ENCODE measurements at regions not wholly inside any gene's neighbourhood (a gene's known extent, or its start where the extent isn't known, plus 50 kb on each side); places are given as distances from the start of the nearest gene placed in this dataset.

DNA sequence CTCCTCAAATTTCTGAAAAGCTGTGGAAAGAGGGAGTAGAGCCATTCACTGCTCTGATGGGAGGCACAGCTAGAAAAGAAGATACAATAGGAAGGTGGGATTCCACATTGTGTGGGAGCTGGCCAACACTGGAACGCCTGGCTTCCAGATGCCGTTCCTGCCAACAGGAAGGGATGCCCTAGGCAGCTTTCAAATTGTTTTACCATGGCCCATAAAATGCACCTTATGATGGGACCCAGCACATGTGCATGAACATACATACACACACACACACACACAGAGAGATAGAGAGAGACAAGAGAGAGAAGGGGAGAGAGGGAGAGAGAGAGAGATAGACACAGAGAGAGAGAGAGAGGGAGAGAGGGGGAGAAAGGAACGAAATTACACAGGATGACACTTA is 86.1 kb upstream of the BZW1 start:
- no peaks in the 10 kb centered on the region for H3K27me3 ChIP-seq (ENCODE audit: control insufficient read depth in 1 of 2, insufficient read depth in 2 of 2, low read length in 2 of 2)
- H3K27ac ChIP-seq (ENCODE audit: low read depth in 2 of 2, low read length in 1 of 2): no peak overlapping the region
- H3K4me3 ChIP-seq (ENCODE audit: low read depth in 1 of 2, low read length in 2 of 2): no peak overlapping the region
- WGBS, 2 donors: 39% methylated on average over 3 of the region's 3 CpGs
- no peaks in the 10 kb centered on the region for H3K4me1 ChIP-seq (ENCODE audit: control insufficient read depth in 2 of 2, insufficient read depth in 2 of 2, low read length in 1 of 2)
- H3K9me3 ChIP-seq (ENCODE audit: control insufficient read depth in 2 of 2, insufficient read depth in 1 of 2, low read depth in 1 of 2, low read length in 1 of 2): no peaks in the 10 kb centered on the region
- H3K36me3 ChIP-seq (ENCODE audit: control insufficient read depth in 2 of 2, insufficient read depth in 2 of 2, low read length in 1 of 2): no peaks in the 10 kb centered on the region

DNA sequence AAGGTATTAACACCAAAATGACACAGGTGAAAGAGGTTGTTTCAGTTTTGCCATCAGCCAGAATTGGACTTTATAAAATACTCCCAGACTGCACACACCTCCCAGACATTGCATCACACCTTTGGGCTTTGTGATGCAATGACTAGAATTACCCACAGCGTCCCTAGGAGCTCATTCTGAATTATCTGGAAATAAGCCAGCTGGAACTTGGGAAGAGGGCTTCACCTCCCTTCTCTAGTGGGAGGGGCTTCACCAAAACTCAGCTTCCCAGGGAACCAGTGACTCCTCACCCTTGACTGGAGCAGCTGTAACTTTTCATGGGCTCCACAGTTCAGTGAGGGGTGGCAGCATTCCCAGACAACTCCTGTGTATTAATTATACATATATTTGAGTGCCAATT is 83.1 kb upstream of the BZW1 start:
- no peaks in the 10 kb centered on the region for H3K4me1 ChIP-seq (ENCODE audit: control insufficient read depth in 2 of 2, insufficient read depth in 2 of 2, low read length in 1 of 2)
- H3K4me3 ChIP-seq (ENCODE audit: low read depth in 1 of 2, low read length in 2 of 2): no peak overlapping the region
- no peaks in the 10 kb centered on the region for H3K9me3 ChIP-seq (ENCODE audit: control insufficient read depth in 2 of 2, insufficient read depth in 1 of 2, low read depth in 1 of 2, low read length in 1 of 2)
- no peaks in the 10 kb centered on the region for H3K36me3 ChIP-seq (ENCODE audit: control insufficient read depth in 2 of 2, insufficient read depth in 2 of 2, low read length in 1 of 2)
- no peaks in the 10 kb centered on the region for H3K27me3 ChIP-seq (ENCODE audit: control insufficient read depth in 1 of 2, insufficient read depth in 2 of 2, low read length in 2 of 2)
- no peak overlapping the region for H3K27ac ChIP-seq (ENCODE audit: low read depth in 2 of 2, low read length in 1 of 2)
- 15 to 29% methylated on average over 1 of the region's 1 CpG for WGBS, 2 donors

DNA sequence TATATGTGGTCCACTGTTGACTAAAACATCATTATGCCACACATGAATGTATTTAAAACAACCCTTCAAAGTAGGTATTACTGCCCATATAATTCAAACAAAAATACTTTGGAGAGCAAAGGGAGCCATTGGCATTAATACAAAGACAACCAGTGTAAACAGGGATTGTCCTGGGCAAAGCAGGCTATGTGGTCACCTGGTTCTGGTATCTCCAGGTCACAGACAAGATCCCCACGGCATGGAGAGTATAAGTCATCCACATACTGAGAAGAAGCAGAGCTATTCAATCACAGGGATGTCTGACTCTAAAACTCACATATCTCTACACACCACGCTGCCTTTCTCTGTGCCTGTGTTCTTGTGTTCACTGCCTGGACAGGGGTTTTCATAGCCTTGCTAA is 81.4 kb upstream of the BZW1 start:
- Histone ChIP-seq H3K4me3 (ENCODE audit: low read depth in 1 of 2, low read length in 2 of 2) (no peak overlapping the region), H3K9me3 (ENCODE audit: control insufficient read depth in 2 of 2, insufficient read depth in 1 of 2, low read depth in 1 of 2, low read length in 1 of 2) (no peaks in the 10 kb centered on the region), H3K4me1 (ENCODE audit: control insufficient read depth in 2 of 2, insufficient read depth in 2 of 2, low read length in 1 of 2) (no peaks in the 10 kb centered on the region), H3K36me3 (ENCODE audit: control insufficient read depth in 2 of 2, insufficient read depth in 2 of 2, low read length in 1 of 2) (no peaks in the 10 kb centered on the region), H3K27me3 (ENCODE audit: control insufficient read depth in 1 of 2, insufficient read depth in 2 of 2, low read length in 2 of 2) (no peaks in the 10 kb centered on the region), H3K27ac (ENCODE audit: low read depth in 2 of 2, low read length in 1 of 2) (no peak overlapping the region)
- WGBS, 2 donors: 75 to 79% methylated on average over 2 of the region's 2 CpGs

DNA sequence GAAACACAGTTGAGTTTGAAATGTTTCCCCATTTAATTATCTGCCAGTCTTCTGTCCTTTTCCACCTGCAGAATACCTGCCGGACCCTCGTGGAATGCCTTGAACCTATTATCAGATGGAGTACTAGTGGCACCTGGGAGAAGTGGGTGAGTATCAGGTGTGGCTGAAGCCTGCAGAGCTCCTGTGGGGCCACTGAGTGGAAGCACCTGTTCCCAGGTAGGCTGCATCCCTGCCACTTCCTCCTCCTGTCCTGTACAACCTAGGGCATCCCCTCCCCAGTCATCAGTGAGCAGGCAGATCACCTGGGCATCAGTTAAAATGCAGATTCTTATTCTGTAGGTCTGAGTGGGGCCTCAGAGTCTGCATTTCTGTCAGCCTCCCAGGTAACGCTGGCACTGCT is 80.8 kb upstream of the BZW1 start:
- 80 to 89% methylated on average over 3 of the region's 3 CpGs for WGBS, 2 donors
- H3K27me3 ChIP-seq (ENCODE audit: control insufficient read depth in 1 of 2, insufficient read depth in 2 of 2, low read length in 2 of 2): no peaks in the 10 kb centered on the region
- H3K36me3 ChIP-seq (ENCODE audit: control insufficient read depth in 2 of 2, insufficient read depth in 2 of 2, low read length in 1 of 2): no peaks in the 10 kb centered on the region

DNA sequence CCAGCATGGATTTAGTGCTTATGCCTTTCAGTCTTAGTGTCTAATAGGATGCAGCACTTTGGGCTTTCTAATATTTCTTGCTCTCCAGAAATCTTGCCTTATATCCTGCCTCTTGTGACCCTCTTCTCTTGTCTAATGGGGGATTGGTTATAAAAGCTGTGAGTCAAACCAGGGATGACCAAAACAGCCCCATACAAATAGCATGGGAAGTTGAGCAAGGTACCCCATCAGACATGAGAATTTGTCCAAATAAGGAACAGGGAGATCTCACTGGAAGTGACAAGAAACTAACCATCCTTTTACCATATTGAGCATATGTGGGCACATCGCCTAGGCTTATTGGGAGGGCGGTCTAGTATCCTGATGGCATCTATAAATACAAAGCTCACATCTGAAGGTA is 78.8 kb upstream of the BZW1 start:
- H3K4me1 ChIP-seq (ENCODE audit: control insufficient read depth in 2 of 2, insufficient read depth in 2 of 2, low read length in 1 of 2): no peaks in the 10 kb centered on the region
- no peak overlapping the region for H3K27ac ChIP-seq (ENCODE audit: low read depth in 2 of 2, low read length in 1 of 2)
- H3K4me3 ChIP-seq (ENCODE audit: low read depth in 1 of 2, low read length in 2 of 2): no peak overlapping the region
- no peaks in the 10 kb centered on the region for H3K9me3 ChIP-seq (ENCODE audit: control insufficient read depth in 2 of 2, insufficient read depth in 1 of 2, low read depth in 1 of 2, low read length in 1 of 2)
- H3K36me3 ChIP-seq (ENCODE audit: control insufficient read depth in 2 of 2, insufficient read depth in 2 of 2, low read length in 1 of 2): no peaks in the 10 kb centered on the region
- 94 to 95% methylated on average over 2 of the region's 2 CpGs for WGBS, 2 donors
- H3K27me3 ChIP-seq (ENCODE audit: control insufficient read depth in 1 of 2, insufficient read depth in 2 of 2, low read length in 2 of 2): no peaks in the 10 kb centered on the region

More for the DNA sequence above, 80.8 kb upstream of the BZW1 start:
- Histone ChIP-seq H3K27ac (ENCODE audit: low read depth in 2 of 2, low read length in 1 of 2) (no peak overlapping the region), H3K4me3 (ENCODE audit: low read depth in 1 of 2, low read length in 2 of 2) (no peak overlapping the region), H3K9me3 (ENCODE audit: control insufficient read depth in 2 of 2, insufficient read depth in 1 of 2, low read depth in 1 of 2, low read length in 1 of 2) (no peaks in the 10 kb centered on the region), H3K4me1 (ENCODE audit: control insufficient read depth in 2 of 2, insufficient read depth in 2 of 2, low read length in 1 of 2) (no peaks in the 10 kb centered on the region)

DNA sequence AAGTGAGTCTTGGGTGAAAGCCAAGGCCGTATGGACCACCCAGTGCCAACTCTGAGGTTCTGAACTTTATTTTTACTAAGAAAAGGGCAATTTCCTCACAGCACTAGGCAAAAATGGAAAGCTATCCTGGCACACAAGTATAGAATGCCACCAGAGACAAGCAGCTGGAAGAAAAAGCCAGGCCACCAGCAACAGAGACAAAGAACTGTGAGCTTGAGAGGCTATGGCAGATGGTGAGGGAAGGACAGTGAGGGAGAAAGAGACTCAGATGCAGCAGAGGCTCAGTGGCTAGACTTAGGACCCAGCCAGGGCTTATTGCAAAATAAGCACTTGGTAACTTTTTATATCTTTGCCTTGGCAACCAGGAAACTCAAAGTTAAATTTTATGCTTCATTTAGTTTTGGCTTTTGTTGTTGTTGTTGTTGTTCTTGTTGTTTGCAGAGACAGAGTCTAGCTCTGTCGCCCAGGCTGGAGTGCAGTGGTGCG is 78.0 kb upstream of the BZW1 start:
- Histone ChIP-seq H3K4me3 (ENCODE audit: low read depth in 1 of 2, low read length in 2 of 2) (no peak overlapping the region), H3K27ac (ENCODE audit: low read depth in 2 of 2, low read length in 1 of 2) (no peak overlapping the region), H3K27me3 (ENCODE audit: control insufficient read depth in 1 of 2, insufficient read depth in 2 of 2, low read length in 2 of 2) (no peaks in the 10 kb centered on the region), H3K9me3 (ENCODE audit: control insufficient read depth in 2 of 2, insufficient read depth in 1 of 2, low read depth in 1 of 2, low read length in 1 of 2) (no peaks in the 10 kb centered on the region), H3K36me3 (ENCODE audit: control insufficient read depth in 2 of 2, insufficient read depth in 2 of 2, low read length in 1 of 2) (no peaks in the 10 kb centered on the region), H3K4me1 (ENCODE audit: control insufficient read depth in 2 of 2, insufficient read depth in 2 of 2, low read length in 1 of 2) (no peaks in the 10 kb centered on the region)
- WGBS, 2 donors: 72 to 75% methylated on average over 3 of the region's 3 CpGs

DNA sequence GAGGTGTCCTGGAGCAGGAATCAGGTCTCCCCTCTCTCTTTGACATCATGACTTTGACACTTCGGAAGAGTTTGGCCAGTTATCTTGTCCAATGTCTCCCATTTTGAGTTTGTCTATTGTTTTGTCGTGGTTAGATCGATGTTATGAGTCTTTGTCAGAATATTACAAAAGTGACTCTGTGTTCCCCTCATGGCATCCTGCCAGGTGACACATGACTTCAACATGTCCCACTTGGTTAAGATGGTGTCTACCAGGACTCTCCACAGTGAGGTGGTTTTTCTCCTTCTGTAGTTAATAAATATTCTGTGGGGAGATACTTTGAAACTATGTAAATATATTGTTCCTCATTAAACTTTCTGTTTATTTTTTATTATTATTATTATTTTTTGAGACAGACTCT is 76.6 kb upstream of the BZW1 start:
- Histone ChIP-seq H3K36me3 (ENCODE audit: control insufficient read depth in 2 of 2, insufficient read depth in 2 of 2, low read length in 1 of 2) (no peaks in the 10 kb centered on the region), H3K4me3 (ENCODE audit: low read depth in 1 of 2, low read length in 2 of 2) (no peak overlapping the region), H3K27me3 (ENCODE audit: control insufficient read depth in 1 of 2, insufficient read depth in 2 of 2, low read length in 2 of 2) (no peaks in the 10 kb centered on the region), H3K9me3 (ENCODE audit: control insufficient read depth in 2 of 2, insufficient read depth in 1 of 2, low read depth in 1 of 2, low read length in 1 of 2) (no peaks in the 10 kb centered on the region), H3K27ac (ENCODE audit: low read depth in 2 of 2, low read length in 1 of 2) (no peak overlapping the region), H3K4me1 (ENCODE audit: control insufficient read depth in 2 of 2, insufficient read depth in 2 of 2, low read length in 1 of 2) (no peaks in the 10 kb centered on the region)
- WGBS, 2 donors: 81 to 88% methylated on average over 3 of the region's 3 CpGs

DNA sequence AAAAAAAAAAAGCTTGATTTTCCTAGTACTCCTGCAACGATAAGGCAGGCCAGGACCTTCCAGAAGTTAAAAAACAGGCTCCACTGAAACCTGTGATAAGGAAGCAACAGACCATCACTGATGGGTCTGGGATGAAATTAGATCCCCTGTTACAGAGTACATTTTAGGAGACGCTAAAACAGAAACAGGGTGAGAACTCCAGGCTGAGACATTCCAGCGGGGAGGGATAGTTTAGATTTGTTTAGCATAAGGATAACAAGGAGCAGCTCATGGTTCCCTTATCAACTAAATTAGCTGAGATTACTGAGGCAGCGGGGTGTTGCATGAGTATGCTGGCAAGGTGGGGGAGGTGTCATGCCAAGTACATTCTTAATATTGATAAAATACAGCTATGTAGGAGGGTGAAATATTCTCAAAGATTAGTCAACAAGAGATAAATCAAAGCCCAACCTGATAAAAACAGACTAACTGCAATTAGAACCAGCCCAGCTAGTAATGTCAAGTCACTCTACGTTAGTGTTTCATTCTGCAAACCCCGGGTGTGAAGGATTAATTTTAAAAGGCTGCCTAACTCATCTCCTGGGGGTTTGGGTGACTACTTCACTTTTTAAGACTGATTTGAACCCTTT is 75.0 kb upstream of the BZW1 start:
- Histone ChIP-seq H3K4me3 (ENCODE audit: low read depth in 1 of 2, low read length in 2 of 2) (no peak overlapping the region), H3K27me3 (ENCODE audit: control insufficient read depth in 1 of 2, insufficient read depth in 2 of 2, low read length in 2 of 2) (no peaks in the 10 kb centered on the region), H3K4me1 (ENCODE audit: control insufficient read depth in 2 of 2, insufficient read depth in 2 of 2, low read length in 1 of 2) (peaks cover 2 to 8% of the 10 kb centered on the region in 2 donors), H3K36me3 (ENCODE audit: control insufficient read depth in 2 of 2, insufficient read depth in 2 of 2, low read length in 1 of 2) (no peaks in the 10 kb centered on the region), H3K9me3 (ENCODE audit: control insufficient read depth in 2 of 2, insufficient read depth in 1 of 2, low read depth in 1 of 2, low read length in 1 of 2) (no peaks in the 10 kb centered on the region), H3K27ac (ENCODE audit: low read depth in 2 of 2, low read length in 1 of 2) (no peak overlapping the region)
- 45 to 56% methylated on average over 6 of the region's 6 CpGs for WGBS, 2 donors

DNA sequence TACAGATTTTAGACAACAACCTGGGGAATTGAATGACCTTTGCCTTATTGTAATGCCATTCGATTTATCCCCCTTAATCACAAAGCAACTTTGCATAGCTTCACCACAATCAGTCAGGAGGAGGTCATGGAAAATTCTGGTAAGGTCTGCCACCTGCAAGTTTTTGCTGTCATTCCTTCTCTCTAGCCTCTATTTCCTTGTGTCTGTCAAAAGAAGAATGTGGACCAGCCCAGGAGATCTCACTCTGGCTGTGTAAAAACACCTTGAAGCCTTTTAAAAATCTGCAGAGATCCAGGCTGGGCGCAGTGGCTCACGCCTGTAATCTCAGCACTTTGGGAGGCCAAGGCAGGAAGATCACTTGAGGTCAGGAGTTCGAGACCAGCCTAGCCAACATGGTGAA is 74.1 kb upstream of the BZW1 start:
- 85 to 86% methylated on average over 4 of the region's 4 CpGs for WGBS, 2 donors
- no peaks in the 10 kb centered on the region for H3K9me3 ChIP-seq (ENCODE audit: control insufficient read depth in 2 of 2, insufficient read depth in 1 of 2, low read depth in 1 of 2, low read length in 1 of 2)

DNA sequence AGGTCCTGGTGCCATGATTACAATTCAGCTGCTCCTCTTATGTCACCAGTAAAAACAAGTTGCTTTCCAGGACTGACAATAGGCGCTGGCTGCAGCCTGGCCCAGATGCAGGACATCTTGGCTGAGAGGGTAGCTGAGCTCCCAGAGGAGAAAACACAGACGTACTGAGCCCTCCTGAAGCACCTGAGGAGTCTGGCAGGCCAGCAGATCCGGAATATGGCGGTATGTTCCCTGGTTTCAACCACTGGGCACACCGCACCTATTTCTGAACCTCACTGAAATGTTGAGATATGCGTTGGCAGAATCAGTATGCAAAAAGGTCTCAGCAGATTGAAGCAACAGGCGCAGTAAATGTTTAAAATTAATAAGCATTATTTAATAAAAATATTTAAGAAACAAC is 73.1 kb upstream of the BZW1 start:
- Histone ChIP-seq H3K36me3 (ENCODE audit: control insufficient read depth in 2 of 2, insufficient read depth in 2 of 2, low read length in 1 of 2) (no peaks in the 10 kb centered on the region), H3K27me3 (ENCODE audit: control insufficient read depth in 1 of 2, insufficient read depth in 2 of 2, low read length in 2 of 2) (no peaks in the 10 kb centered on the region), H3K9me3 (ENCODE audit: control insufficient read depth in 2 of 2, insufficient read depth in 1 of 2, low read depth in 1 of 2, low read length in 1 of 2) (no peaks in the 10 kb centered on the region), H3K27ac (ENCODE audit: low read depth in 2 of 2, low read length in 1 of 2) (no peak overlapping the region), H3K4me3 (ENCODE audit: low read depth in 1 of 2, low read length in 2 of 2) (no peak overlapping the region), H3K4me1 (ENCODE audit: control insufficient read depth in 2 of 2, insufficient read depth in 2 of 2, low read length in 1 of 2) (peaks cover 2 to 12% of the 10 kb centered on the region in 2 donors)
- 91 to 95% methylated on average over 7 of the region's 7 CpGs for WGBS, 2 donors

More for the DNA sequence above, 74.1 kb upstream of the BZW1 start:
- H3K27me3 ChIP-seq (ENCODE audit: control insufficient read depth in 1 of 2, insufficient read depth in 2 of 2, low read length in 2 of 2): no peaks in the 10 kb centered on the region
- H3K36me3 ChIP-seq (ENCODE audit: control insufficient read depth in 2 of 2, insufficient read depth in 2 of 2, low read length in 1 of 2): no peaks in the 10 kb centered on the region
- no peak overlapping the region for H3K4me3 ChIP-seq (ENCODE audit: low read depth in 1 of 2, low read length in 2 of 2)
- H3K27ac ChIP-seq (ENCODE audit: low read depth in 2 of 2, low read length in 1 of 2): no peak overlapping the region
- peaks cover 2 to 10% of the 10 kb centered on the region in 2 donors for H3K4me1 ChIP-seq (ENCODE audit: control insufficient read depth in 2 of 2, insufficient read depth in 2 of 2, low read length in 1 of 2)

All from esophagus (tissue), 2 donors.